ENCODE measurements at regions not wholly inside any gene's neighbourhood (a gene's known extent, or its start where the extent isn't known, plus 50 kb on each side); places are given as distances from the start of the nearest gene placed in this dataset.

GRCh38 chr13:44131069-44131614, 242.5 kb upstream of the SERP2 start:
- Histone ChIP-seq H3K9me3 (ENCODE audit: insufficient read depth, low read depth, low read length) (no peaks in the 10 kb centered on the region), H3K36me3 (ENCODE audit: insufficient read depth, low read length) (no peaks in the 10 kb centered on the region), H3K4me1 (ENCODE audit: insufficient read depth, low read length, poor library complexity, severe bottlenecking) (no peaks in the 10 kb centered on the region), H3K4me2 (ENCODE audit: low read depth, low read length, poor library complexity, severe bottlenecking) (no peak overlapping the region), H3K27me3 (ENCODE audit: insufficient read depth, low read length, poor library complexity, severe bottlenecking) (no peaks in the 10 kb centered on the region), H3K4me3 (ENCODE audit: low read length, poor library complexity, severe bottlenecking) (no peak overlapping the region), H3K9me2 (replicated peaks; ENCODE audit: low read depth, low read length) (no peaks in the 10 kb centered on the region), H3F3A (ENCODE audit: low read depth) (no peaks in the 10 kb centered on the region), H2AFZ (ENCODE audit: low read length) (no peak overlapping the region), H3K79me2 (ENCODE audit: insufficient read depth, low read length) (no peaks in the 10 kb centered on the region), H3K9ac (ENCODE audit: low read depth, low read length, poor library complexity, severe bottlenecking) (no peak overlapping the region), H4K20me1 (ENCODE audit: insufficient read depth, low read length, poor library complexity, severe bottlenecking) (no peaks in the 10 kb centered on the region)
- TF ChIP-seq EZH2phosphoT487 (IDR thresholded peaks at IDR 0.05; ENCODE audit: borderline replicate concordance) (no peak), CTCF (conservative IDR thresholded peaks at IDR 0.05; ENCODE audit: low read length) (no peak)

DNA sequence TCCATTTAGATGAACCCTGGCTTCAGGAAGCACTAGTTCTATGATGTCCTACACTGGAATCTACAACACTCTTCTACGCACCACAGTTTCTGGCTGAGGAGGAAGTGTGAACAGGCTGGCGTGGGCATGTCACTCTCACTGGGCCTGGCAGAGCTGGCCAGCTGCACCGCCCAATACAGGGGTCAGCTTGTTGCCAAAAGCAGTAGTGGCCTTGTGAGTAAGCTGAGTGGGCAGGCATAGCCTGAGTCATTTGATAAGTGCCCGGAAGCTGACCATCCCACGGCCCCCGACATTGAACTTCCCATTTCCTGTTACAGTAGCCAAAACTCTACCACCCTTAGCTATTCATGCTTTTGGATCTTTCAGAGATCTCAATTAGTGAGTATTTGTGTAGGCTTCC, 240.9 kb upstream of the SERP2 start:
- Histone ChIP-seq H3K9ac (ENCODE audit: low read depth, low read length, poor library complexity, severe bottlenecking) (no peak overlapping the region), H3K79me2 (ENCODE audit: insufficient read depth, low read length) (no peaks in the 10 kb centered on the region), H3K4me2 (ENCODE audit: low read depth, low read length, poor library complexity, severe bottlenecking) (no peak overlapping the region), H3K4me1 (ENCODE audit: insufficient read depth, low read length, poor library complexity, severe bottlenecking) (no peaks in the 10 kb centered on the region), H3K27me3 (ENCODE audit: insufficient read depth, low read length, poor library complexity, severe bottlenecking) (no peaks in the 10 kb centered on the region), H3K9me2 (replicated peaks; ENCODE audit: low read depth, low read length) (no peaks in the 10 kb centered on the region), H3K9me3 (ENCODE audit: insufficient read depth, low read depth, low read length) (no peaks in the 10 kb centered on the region), H2AFZ (ENCODE audit: low read length) (no peak overlapping the region), H4K20me1 (ENCODE audit: insufficient read depth, low read length, poor library complexity, severe bottlenecking) (no peaks in the 10 kb centered on the region), H3K36me3 (ENCODE audit: insufficient read depth, low read length) (no peaks in the 10 kb centered on the region), H3F3A (ENCODE audit: low read depth) (no peaks in the 10 kb centered on the region), H3K4me3 (ENCODE audit: low read length, poor library complexity, severe bottlenecking) (no peak overlapping the region)
- TF ChIP-seq CTCF (conservative IDR thresholded peaks at IDR 0.05; ENCODE audit: low read length) = no peak
- no peak for TF ChIP-seq EZH2phosphoT487 (IDR thresholded peaks at IDR 0.05; ENCODE audit: borderline replicate concordance)

DNA sequence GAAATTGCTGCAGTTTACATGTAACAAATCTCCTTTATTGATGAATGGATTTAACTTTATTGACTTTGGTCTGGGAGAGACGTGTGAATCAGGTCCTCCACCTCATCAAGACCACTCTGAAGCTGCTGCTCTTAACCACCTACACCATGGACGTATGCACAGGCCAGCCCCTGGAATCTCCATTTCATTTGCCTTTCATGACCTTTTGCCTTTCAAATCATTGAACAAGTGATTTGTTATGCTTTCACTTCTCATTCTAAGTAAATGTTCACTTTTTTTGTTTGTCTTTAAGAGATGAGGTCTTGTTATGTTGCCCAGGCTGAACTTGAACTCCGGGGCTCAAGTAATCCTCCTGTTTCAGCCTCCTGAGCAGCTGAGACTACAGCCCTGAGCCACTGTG, 240.0 kb upstream of the SERP2 start:
- Histone ChIP-seq H3K4me1 (ENCODE audit: insufficient read depth, low read length, poor library complexity, severe bottlenecking) (no peaks in the 10 kb centered on the region), H2AFZ (ENCODE audit: low read length) (no peak overlapping the region), H3K36me3 (ENCODE audit: insufficient read depth, low read length) (no peaks in the 10 kb centered on the region), H3K79me2 (ENCODE audit: insufficient read depth, low read length) (no peaks in the 10 kb centered on the region), H3K27me3 (ENCODE audit: insufficient read depth, low read length, poor library complexity, severe bottlenecking) (no peaks in the 10 kb centered on the region), H3K9ac (ENCODE audit: low read depth, low read length, poor library complexity, severe bottlenecking) (no peak overlapping the region), H3K9me3 (ENCODE audit: insufficient read depth, low read depth, low read length) (no peaks in the 10 kb centered on the region), H3K4me2 (ENCODE audit: low read depth, low read length, poor library complexity, severe bottlenecking) (no peak overlapping the region), H3F3A (ENCODE audit: low read depth) (no peaks in the 10 kb centered on the region), H4K20me1 (ENCODE audit: insufficient read depth, low read length, poor library complexity, severe bottlenecking) (no peaks in the 10 kb centered on the region), H3K9me2 (replicated peaks; ENCODE audit: low read depth, low read length) (no peaks in the 10 kb centered on the region), H3K4me3 (ENCODE audit: low read length, poor library complexity, severe bottlenecking) (no peak overlapping the region)
- TF ChIP-seq EZH2phosphoT487 (IDR thresholded peaks at IDR 0.05; ENCODE audit: borderline replicate concordance) (no peak), CTCF (conservative IDR thresholded peaks at IDR 0.05; ENCODE audit: low read length) (no peak)
